HG02610 (cell line): ENCODE measurements at regions not wholly inside any gene's neighbourhood (a gene's known extent, or its start where the extent isn't known, plus 50 kb on each side); places are given as distances from the start of the nearest gene placed in this dataset.
"Not testable (repeated sequence)": the region's sequence is repeated elsewhere in the genome, so short reads cannot be mapped to it uniquely, and the experiment has no call there.

Experiments used
- ATAC-seq: cut with Tn5 transposase; IDR thresholded peaks from one replicate; pipeline ENCODE4 v1.9.1; 2021; ENCODE audit warnings: mild to moderate bottlenecking, moderate library complexity; ENCODE audit not compliant: unreplicated experiment

DNA sequence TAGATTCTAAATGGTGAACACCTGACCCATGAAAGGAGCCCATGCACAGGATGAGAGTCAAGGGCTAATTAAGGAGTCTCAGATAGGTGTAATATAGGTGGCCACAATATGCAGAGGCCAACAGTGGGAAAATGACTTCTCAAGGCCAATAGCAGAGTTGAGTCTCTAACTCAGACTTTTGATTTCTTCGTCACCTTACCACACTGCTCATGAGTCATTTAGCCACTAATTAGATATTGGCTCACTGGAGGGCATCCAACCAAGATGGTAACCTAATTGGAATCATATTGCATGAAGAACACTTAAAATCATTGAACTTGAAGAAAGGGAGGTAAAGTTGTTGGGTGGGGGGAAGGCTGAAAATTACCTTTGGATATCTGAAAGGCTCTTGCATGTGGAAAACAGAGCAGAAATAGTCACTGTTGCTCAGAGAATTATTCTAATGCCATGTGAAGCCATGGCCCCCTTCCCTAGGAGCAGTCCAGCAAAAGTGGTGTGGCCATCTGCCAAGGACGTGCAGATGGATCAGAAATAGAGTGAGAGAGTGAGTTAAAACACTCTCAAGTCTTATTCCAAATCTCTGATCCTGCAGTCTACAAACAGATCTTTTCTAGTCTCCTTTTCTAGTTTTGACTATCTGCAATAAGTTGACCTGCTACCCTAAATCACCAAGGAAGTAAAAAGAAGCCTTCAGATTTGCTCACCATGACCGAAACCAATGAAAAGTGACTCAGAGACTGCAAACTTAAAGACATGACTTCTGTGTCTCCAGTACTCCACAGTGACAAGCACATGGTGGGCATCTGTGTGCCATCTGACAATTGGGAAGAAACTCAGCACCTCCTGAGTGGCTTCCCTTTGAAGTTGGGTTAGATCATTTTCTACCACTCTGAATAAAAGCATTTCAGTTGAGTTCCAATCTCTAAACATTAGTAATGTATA lies 93.9 kb upstream of the C1QTNF7 start:
- no peak for ATAC-seq

DNA sequence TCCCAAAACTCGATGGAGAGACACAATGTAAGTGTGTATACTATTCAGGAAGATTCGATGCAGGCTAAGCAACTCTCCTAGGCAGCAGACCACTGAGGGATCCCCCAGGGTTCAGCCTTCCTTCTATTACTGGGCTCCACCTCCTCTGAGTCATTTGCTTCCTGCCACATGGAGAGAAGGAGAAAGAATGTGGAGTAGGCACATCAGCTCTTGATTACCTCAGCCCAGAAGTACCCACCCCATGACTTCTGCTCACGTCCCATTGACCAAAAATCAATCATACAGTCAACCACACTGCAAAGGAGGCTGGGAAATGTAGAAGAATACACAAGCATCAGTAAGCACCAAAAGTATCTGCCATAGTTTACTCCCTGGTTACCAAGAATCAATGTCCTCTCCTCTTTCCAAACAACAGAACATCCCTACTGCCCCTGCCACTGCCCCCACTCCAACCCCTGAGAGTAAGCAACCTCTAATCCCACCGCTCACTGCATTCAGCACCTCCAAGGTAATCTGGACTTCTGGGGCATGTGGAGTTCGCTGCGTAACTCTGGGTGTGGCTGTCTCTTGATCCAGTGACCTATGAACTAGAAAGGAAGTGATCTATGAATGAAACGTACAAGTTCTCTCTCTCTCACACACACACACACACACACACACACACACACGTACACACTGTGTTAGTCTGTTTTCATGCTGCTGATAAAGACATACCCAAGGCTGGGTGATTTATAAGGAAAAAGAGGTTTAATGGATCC lies 91.2 kb upstream of the C1QTNF7 start:
- ATAC-seq: no peak

DNA sequence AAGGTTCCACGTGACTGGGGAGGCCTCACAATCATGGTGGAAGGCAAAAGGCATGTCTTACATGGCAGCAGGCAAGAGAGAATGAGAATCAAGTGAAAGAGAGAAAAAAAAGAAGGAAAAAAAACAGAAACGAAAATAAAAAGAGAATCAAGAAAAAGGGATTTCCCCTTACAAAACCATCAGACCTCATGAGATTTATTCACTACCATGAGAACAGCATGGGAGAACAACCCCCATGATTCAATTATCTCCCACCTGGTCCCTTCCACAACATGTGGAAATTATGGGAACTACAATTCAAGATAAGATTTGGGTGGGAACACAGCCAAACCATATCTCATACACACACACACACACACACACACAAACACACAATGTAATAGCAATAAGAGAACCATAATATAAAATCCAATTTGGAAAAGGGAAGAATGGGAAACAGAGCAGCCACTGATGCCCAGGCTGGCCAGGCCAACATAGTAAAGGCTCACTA lies 90.6 kb upstream of the C1QTNF7 start:
- not testable (repeated sequence) for ATAC-seq

DNA sequence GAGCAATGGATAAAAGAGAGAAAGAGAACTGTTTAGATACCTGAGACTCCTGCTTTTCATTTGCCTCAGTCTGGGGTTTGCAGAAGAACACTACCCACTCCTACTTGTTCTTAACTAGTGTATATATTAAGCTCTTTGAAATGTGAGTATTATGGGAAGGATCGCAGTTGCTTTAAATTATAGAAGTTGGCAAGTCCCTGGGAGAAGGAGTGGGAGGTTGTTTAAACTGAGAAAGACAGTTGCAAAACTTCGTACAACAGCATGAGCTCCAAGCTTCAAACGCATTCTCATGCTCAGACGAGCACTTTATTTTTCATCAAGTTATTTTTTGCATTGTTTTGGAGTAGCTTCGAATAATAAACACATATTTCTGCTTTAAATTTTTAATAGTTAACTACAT lies 88.1 kb upstream of the C1QTNF7 start:
- ATAC-seq: no peak

DNA sequence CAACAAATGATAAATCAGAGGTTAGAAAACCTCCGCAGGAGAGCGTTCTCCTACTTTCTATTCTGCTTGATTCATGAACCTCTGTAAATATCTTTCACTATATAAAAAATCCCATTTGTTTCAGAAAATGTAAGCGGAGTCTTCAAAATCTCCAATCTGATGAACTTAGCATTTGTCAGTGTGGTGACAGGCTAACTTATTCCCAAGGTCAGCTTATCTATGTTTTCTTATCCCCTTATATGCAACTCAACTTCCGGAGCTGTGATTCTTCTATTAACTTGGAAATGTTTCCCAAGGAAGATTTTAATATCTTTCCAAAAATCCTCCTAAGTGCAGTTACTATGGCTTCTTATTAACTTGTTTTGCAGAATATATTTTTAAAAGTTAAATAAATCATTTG lies 87.5 kb upstream of the C1QTNF7 start:
- ATAC-seq: no peak

DNA sequence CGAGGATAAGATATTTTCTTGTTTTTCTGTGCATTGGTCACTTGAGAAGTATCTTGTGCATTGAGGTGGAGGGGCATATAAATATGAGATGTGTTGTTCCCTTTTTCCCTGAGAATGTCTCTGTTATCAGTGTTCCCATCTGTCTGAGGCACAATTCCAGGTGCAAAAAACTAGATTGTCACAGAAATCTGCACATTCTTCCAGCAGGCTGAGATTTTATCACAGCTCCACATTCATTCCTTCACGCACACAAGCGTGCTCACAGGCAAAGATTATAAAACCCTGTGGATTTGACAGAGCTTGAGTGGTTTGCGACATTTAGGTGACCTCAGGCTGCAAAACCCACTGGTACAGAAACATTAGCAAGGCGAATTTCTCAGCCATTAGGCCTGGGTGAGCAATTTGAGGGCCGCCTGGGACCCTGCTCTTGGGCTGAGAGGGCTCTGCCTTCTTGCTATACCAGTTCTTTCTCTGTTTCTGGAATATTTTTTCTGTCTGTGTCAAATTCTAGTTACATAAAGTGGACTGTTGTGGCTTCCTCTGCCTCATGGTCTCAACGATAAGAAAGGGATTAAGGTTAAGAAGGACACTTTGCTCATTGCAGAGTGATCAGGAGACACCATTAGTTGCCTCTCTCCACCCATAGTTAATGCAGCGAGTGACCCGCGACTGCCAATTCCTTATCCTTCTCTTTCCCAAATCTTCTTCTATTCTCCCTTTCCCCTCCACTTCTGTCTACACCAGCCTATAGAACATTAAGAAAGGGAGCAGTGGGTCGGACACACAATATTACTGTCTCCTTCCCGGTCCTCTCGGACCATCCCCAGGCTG lies 86.7 kb upstream of the C1QTNF7 start:
- no peak for ATAC-seq

DNA sequence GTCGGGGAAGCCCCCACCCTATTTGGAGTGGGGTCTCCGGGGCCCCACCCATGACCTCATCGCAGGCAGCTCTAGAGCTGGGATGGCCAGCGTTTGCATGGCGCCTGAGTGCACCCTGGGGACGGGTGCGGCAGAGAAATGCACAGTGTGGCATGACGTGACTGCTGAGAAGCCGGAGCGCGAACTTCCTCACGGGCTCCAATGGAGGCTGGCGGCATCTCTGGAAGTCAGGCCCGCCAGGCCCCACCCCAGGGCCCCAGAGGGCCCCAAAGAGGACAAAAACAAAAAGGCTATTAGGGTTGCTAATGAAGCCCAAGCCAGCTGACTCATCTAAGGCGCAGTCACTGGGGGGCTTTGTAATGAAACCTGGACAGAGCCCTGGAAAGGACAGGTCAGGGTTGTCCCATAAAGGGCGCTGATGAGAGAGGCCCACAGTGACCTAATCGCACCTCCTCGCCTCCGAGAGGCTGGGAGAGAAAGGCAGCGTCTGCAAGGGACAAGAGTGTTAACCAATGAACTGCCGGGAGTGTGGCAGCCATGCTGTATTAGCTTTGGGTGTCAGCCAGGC lies 86.0 kb upstream of the C1QTNF7 start:
- ATAC-seq: no peak

DNA sequence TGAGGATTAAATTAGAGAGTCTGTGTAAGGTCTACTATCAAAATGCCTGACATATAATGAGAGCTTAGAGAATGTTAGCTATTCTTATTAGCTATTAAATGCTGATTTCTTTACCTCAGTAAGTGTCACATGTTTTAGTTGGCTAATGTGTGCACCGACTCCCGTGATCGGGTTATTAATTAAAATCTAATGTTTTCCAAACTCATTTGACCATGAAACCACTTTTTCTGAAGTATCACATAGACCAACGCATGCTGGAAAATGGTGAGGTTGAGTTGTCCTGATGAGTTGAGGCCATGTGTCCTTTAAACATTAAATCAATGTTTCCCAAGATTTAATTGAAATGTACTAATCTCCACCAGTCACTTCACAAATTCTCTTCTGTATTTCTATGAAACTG lies 84.8 kb upstream of the C1QTNF7 start:
- ATAC-seq: no peak

DNA sequence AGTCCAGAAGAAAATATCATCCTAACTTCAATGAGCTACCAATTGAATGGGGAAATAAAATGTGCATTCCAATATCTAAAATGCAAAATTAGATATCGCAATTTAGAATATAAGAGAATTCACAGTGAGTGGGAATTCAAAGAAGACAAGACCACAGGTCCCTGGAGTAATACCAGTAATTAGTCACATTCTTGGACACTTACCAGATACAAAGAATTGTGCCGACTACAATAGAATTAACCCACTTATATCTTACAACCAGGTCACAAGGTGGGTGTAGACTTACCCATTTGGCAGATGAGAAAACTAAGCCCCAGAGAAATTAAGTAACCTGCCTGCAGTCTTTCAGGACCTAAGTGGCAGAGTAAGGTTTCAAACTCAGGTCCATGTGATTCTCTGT lies 84.3 kb upstream of the C1QTNF7 start:
- no peak for ATAC-seq

DNA sequence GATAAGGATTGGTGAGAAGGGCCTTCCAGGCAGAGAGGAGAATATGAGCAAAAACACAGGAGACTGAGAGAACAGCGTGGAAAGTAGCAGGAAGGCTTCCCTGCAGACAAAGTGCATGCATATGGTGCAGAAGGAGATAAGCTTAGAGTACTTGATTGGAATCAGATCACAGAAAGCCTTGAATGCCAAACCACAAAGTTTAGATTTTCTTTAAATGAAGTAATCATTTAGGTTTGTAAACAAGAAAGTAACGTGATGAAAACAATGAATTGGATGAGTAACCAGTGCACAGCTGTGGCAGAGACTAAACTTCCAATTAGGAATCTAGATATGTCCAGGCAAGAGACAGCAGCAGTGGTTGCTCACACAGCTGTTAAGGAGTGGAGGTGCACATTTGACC lies 83.8 kb upstream of the C1QTNF7 start:
- no peak for ATAC-seq

DNA sequence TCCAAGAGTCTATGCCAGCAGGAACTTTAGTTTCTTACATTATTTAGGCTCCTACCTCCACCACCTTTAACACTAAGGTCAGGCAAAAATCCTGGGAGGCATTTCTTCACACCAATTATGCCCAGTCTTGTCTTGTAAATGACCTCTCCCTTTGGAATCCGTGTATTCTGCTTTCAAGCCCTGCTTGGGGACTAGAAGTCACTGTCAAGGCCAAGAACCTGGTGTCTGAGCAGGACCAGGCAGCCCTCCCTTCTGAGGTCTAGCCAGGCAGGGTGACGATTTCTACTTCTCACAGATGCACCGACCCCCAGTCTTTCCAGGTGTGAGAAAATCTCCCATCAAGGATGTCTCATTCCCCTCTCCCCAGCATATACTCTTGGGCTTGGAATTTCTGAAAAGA lies 82.7 kb upstream of the C1QTNF7 start:
- ATAC-seq: no peak

DNA sequence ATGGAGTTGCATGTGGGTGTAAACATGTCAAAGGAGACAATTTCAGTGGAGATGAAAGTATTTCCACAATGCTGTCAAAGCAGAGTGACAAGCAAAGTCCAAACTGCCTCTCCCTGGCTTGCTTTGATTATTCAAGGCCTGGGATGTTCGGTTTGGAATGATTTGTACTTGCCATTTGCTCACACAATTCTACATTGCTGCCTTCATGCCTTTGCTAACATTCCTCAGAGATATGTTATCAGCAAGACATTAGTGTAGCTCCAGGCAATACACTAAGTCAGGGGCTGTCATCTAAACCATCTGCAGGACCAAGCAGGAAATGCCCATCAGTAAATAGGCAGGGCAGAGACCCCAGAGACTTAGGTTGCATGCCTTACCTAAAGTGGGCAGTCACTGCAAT lies 79.6 kb upstream of the C1QTNF7 start:
- ATAC-seq: no peak

DNA sequence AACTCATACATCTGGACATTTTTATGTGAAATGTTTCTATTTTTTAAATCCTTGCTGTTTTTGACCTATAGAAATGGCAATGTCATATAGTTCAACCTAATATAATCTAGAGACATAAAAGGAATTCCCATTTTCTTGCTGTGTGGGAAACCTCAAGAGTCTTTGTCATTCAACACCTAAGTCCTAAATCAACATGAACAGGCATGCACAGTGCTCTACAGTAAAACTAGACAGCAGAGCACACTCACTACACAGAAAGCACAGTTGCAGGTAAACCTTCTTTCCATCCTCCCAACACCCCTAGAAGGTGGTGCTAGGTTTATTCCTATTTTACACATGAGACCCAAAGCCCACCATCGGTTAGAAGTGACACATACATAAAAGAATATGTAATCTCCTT lies 79.1 kb upstream of the C1QTNF7 start:
- no peak for ATAC-seq

DNA sequence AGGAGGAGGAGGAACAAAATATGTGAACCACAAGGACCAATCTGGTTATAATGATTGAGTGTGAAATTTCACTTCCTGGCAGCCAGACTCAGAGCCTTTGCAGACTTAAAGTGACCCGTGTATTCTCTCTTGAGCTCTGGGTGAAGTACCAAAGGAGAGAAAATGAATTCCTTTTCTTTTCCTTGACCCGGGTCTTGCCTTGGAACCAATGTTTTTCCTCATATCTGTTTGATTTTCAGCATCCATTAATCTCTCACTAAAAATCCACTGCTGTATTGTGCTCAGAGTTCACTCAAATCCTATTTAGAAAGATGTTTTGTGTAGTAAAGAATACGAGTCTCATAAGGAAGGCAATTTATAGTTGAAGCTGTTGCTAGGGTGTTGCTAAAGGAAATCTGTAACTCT lies 78.3 kb upstream of the C1QTNF7 start:
- ATAC-seq: no peak

DNA sequence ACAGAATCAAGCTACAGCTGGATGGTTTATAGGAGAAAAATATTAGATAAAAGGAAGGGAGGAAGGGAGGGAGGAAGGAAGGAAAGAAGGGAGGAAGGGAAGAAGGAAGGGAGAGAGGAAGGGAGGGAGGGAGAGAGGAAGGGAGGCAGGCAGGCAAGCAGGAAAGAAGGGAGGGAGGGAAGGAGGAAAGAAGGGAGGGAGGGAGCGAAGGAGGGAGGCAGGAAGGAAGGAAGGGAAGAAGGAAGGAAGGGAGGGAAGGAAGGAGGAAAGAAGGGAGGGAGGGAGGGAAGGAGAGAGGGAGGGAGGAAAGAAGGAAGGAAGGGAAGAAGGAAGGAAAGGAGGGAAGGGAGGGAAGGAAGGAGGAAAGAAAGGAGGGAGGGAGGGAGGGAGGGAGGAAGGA lies 77.9 kb upstream of the C1QTNF7 start:
- no peak for ATAC-seq

DNA sequence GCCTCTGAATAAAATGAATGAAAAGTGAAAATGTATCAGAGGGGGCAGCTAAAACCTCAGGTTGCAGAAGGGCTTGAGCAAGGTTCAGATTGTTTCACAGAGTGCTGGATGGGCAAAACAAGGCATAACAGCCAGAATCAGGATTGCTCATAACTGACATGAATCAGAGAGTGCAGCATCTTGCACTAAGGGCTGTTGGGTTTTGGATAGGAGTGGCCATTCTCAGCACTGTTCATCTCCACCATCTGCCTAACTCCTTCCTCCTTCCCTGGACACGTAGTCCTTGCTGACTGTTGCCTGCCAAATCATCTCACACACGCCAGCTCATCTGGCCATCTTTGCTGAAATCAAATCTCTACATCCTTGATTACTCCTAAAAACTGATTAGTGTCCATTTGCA lies 75.3 kb upstream of the C1QTNF7 start:
- ATAC-seq: no peak

DNA sequence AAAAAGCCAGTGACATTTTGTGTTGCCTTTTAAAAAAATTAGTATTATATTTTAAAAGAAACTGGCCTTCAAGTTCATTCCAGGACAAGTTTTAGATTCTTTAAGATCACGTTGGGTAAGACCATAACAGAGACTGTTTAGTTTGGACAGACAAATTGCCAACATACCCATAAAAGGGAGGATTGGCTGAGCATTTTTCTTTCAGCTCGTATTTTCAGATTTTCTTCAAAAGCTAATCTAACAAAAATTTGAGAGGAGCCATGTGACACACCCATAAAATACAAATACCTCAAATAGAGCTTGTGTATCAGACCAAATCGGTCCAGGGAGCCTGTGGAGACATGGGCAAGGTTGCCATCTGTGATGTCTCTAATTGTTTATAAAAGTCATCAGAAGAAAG lies 74.6 kb upstream of the C1QTNF7 start:
- ATAC-seq: no peak

DNA sequence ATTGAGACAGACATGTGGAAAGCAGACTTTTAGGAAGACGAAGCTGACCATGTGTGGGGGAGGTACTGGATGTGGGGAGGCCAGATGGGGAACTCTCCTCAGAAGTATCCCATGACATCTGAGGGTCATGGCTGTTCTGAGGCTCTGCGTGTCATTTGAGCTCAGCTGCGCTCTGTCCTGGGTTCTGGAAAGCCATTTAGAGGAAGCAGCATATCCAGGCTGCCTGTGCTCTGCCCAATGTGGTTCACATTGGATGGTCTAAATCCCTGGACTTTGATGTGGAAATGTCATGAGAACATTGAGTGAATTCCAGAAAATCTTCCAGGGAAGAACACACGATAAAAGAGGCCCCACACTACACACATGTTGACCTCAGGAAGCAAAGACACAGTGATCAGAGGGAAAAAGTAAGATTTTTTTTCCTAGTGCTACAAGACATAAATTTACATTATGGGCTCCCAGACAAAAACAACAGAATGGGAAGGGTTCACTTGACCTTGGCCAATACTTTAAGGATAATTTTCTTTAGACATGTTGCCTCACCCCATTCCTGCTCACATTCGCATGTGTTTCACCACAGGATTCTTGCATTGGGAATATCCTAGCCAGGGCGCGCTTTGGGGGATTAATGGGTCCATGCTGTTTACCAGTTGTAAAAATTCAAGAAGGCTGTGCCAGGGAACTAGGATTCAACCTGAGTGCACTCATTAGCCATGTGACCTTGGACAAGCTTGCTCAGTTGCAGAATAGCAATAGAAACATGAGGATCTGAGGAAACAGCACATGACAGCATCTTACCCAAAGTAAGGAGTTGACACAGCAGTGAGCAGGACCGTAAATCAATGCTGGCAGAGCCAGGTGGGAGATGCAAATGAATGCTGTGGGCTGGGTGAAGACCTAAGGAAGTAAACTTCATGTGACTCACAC lies 73.2 kb upstream of the C1QTNF7 start:
- no peak for ATAC-seq

DNA sequence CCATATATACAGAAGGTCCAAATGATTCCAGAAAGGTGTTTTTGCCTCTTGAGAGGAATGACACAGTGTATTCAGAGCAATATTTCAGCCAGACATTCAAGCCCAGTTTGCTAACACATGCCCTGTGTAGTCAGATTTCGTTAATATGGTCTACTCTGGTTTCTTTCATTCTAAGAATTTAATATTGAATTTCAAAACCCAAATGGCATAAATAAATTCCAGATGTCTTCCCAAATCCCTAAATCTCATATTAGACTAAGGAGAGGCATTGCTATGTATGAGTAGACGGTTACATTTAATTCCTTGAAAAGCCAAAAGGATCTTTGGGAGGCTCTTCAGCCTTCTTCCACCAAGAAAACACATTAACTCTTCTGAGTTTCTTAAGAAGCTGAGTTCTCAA lies 66.3 kb upstream of the C1QTNF7 start:
- no peak for ATAC-seq

DNA sequence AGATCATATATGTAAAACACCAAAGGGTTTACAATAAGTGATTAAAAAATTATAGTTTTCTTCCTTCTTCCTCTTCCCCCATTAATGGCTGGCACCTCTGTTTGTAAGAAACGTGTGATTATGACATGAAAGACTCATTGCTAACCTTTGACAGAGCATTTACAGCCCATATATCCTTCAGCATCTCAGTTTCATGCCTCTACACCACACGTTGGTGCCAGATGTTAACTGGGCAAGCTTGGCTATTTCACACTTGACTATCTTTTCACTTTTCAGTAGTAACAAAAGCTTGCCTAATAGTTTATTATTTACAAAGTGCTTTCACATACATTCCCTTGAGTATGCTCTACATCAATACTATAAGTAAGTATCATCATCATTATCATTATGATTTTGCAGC lies 65.3 kb upstream of the C1QTNF7 start:
- ATAC-seq: no peak
